ENCODE measurements at regions not wholly inside any gene's neighbourhood (a gene's known extent, or its start where the extent isn't known, plus 50 kb on each side); places are given as distances from the start of the nearest gene placed in this dataset.
"Not testable (repeated sequence)": the region's sequence is repeated elsewhere in the genome, so short reads cannot be mapped to it uniquely, and the experiment has no call there.

GRCh38 chr12:76939701-76940100 lies 60.9 kb upstream of the CSRP2 start:
- TF ChIP-seq ZFX (IDR thresholded peaks at IDR 0.05): no peak
- no peak for TF ChIP-seq CTCF (conservative IDR thresholded peaks at IDR 0.05)
- no peak overlapping the region for H3K27ac ChIP-seq

GRCh38 chr12:76936275-76937193 lies 57.7 kb upstream of the CSRP2 start:
- TF ChIP-seq ZFX (IDR thresholded peaks at IDR 0.05): no peak
- TF ChIP-seq CTCF (conservative IDR thresholded peaks at IDR 0.05): no peak
- no peak overlapping the region for H3K27ac ChIP-seq

GRCh38 chr12:76933392-76933791 lies 54.6 kb upstream of the CSRP2 start:
- not testable (repeated sequence) for H3K27ac ChIP-seq

- no peak overlapping the region for H3K27ac ChIP-seq
- no peak for TF ChIP-seq ZFX (IDR thresholded peaks at IDR 0.05)
Measured at GRCh38 chr12:76929499-76929898, 50.7 kb upstream of the CSRP2 start.

All from C4-2B (cell line).